Hepatocyte (in vitro differentiated cells): ENCODE measurements at regions not wholly inside any gene's neighbourhood (a gene's known extent, or its start where the extent isn't known, plus 50 kb on each side); places are given as distances from the start of the nearest gene placed in this dataset.

ENCODE experiments used
- DNase-seq: peaks from one replicate; pipeline ENCODE4 v3.0.0-alpha.2; 2016; ENCODE audit warnings: low spot score
- H2AFZ ChIP-seq: fragments of 200-600 bp; sonication (generic); 2 replicates; pipeline ENCODE4 v1.6.0; 2016; ENCODE audit warnings: antibody characterized with exemption, mild to moderate bottlenecking
- H3K27ac ChIP-seq: fragments of 200-600 bp; sonication (generic); 2 replicates; pipeline ENCODE4 v1.5.1; 2016; ENCODE audit warnings: mild to moderate bottlenecking
- H3K27me3 ChIP-seq: fragments of 200-600 bp; sonication (generic); 2 replicates; pipeline ENCODE4 v1.6.1; 2016
- H3K36me3 ChIP-seq: fragments of 200-600 bp; sonication (generic); replicated peaks from 2 replicates; pipeline ENCODE4 v1.5.1; 2016; ENCODE audit warnings: low read depth; ENCODE audit not compliant: insufficient read depth
- H3K4me1 ChIP-seq: fragments of 200-600 bp; sonication (generic); 2 replicates; pipeline ENCODE4 v1.5.1; 2016; ENCODE audit warnings: mild to moderate bottlenecking, moderate library complexity; ENCODE audit not compliant: insufficient read depth
- H3K4me2 ChIP-seq: fragments of 200-600 bp; sonication (generic); 2 replicates; pipeline ENCODE4 v1.6.0; 2016
- H3K4me3 ChIP-seq: fragments of 200-600 bp; sonication (generic); 2 replicates; pipeline ENCODE4 v1.5.1; 2016; ENCODE audit warnings: mild to moderate bottlenecking
- H3K79me2 ChIP-seq: fragments of 200-600 bp; sonication (generic); 2 replicates; pipeline ENCODE4 v1.6.0; 2017; ENCODE audit warnings: mild to moderate bottlenecking
- H3K9me2 ChIP-seq: fragments of 200-600 bp; sonication (generic); replicated peaks from 2 replicates; pipeline ENCODE4 v1.6.0; 2017; ENCODE audit warnings: mild to moderate bottlenecking; ENCODE audit not compliant: insufficient read depth
- H3K9me3 ChIP-seq: fragments of 200-600 bp; sonication (generic); 2 replicates; pipeline ENCODE4 v1.5.1; 2016; ENCODE audit warnings: low read depth, mild to moderate bottlenecking
- H4K20me1 ChIP-seq: fragments of 200-600 bp; sonication (generic); 2 replicates; pipeline ENCODE4 v1.6.0; 2016; ENCODE audit warnings: mild to moderate bottlenecking; ENCODE audit not compliant: insufficient read depth, poor library complexity, severe bottlenecking
- CTCF ChIP-seq: fragments of 200-600 bp; sonication (generic); IDR thresholded peaks from 2 replicates; pipeline ENCODE4 v1.5.1; 2016; ENCODE audit warnings: antibody characterized with exemption, mild to moderate bottlenecking; ENCODE audit not compliant: poor library complexity
- EZH2 ChIP-seq: fragments of 200-600 bp; sonication (generic); IDR thresholded peaks from 2 replicates; pipeline ENCODE4 v1.6.1; 2016; ENCODE audit warnings: antibody characterized with exemption, mild to moderate bottlenecking, borderline replicate concordance
- EZH2phosphoT487 ChIP-seq: fragments of 200-600 bp; sonication (generic); IDR thresholded peaks from one replicate; pipeline ENCODE4 v1.6.1; 2018; ENCODE audit warnings: antibody characterized with exemption, mild to moderate bottlenecking, low read depth, moderate library complexity; ENCODE audit not compliant: unreplicated experiment, severe bottlenecking
- WGBS: methylation state at CpG from one replicate; pipeline ENCODE4 v1.1.6; 2016; ENCODE audit warnings: low lambda C conversion rate; ENCODE audit errors: missing lambda C conversion rate; 5-methylcytosine and 5-hydroxymethylcytosine counted together

GRCh38 chr15:95973566-95974256, 356.8 kb upstream of the NR2F2 start:
- Histone ChIP-seq H3K4me2 (no peak overlapping the region), H3K4me3 (no peak overlapping the region), H3K4me1 (no peaks in the 10 kb centered on the region), H2AFZ (no peak overlapping the region), H3K9me3 (no peaks in the 10 kb centered on the region), H3K36me3 (no peaks in the 10 kb centered on the region), H3K27ac (no peak overlapping the region), H3K9me2 (no peaks in the 10 kb centered on the region), H3K79me2 (no peaks in the 10 kb centered on the region), H4K20me1 (no peaks in the 10 kb centered on the region), H3K27me3 (no peaks in the 10 kb centered on the region)
- WGBS: 85% methylated on average over 7 of the region's 7 CpGs
- TF ChIP-seq EZH2phosphoT487 (no peak), EZH2 (no peak), CTCF (no peak)
- no peak for DNase-seq

- H3K4me1 ChIP-seq: no peaks in the 10 kb centered on the region
- no peak for DNase-seq
- no peak overlapping the region for H3K4me3 ChIP-seq
- no peak overlapping the region for H3K27ac ChIP-seq
- H3K4me2 ChIP-seq: no peak overlapping the region
- no peaks in the 10 kb centered on the region for H3K36me3 ChIP-seq
- no peaks in the 10 kb centered on the region for H3K27me3 ChIP-seq
- TF ChIP-seq EZH2phosphoT487: no peak
- no peak for TF ChIP-seq EZH2
- TF ChIP-seq CTCF: no peak
- H3K9me2 ChIP-seq: no peaks in the 10 kb centered on the region
- no peaks in the 10 kb centered on the region for H4K20me1 ChIP-seq
- no peaks in the 10 kb centered on the region for H3K9me3 ChIP-seq
- WGBS: 93% methylated on average over 4 of the region's 4 CpGs
- H3K79me2 ChIP-seq: no peaks in the 10 kb centered on the region
- H2AFZ ChIP-seq: no peak overlapping the region
Observed at GRCh38 chr15:95975212-95975611, 355.3 kb upstream of the NR2F2 start.

- 89% methylated on average over 3 of the region's 3 CpGs for WGBS
- Histone ChIP-seq H2AFZ (no peak overlapping the region), H3K4me3 (no peak overlapping the region), H3K9me2 (no peaks in the 10 kb centered on the region), H3K4me1 (no peaks in the 10 kb centered on the region), H3K36me3 (no peaks in the 10 kb centered on the region), H3K27ac (no peak overlapping the region), H3K9me3 (no peaks in the 10 kb centered on the region), H4K20me1 (no peaks in the 10 kb centered on the region), H3K4me2 (no peak overlapping the region), H3K79me2 (no peaks in the 10 kb centered on the region), H3K27me3 (no peaks in the 10 kb centered on the region)
- DNase-seq: no peak
- TF ChIP-seq EZH2: no peak
- no peak for TF ChIP-seq EZH2phosphoT487
Observed at GRCh38 chr15:95979286-95979685, 351.2 kb upstream of the NR2F2 start.

GRCh38 chr15:95981209-95981608, 349.3 kb upstream of the NR2F2 start:
- H2AFZ ChIP-seq: no peak overlapping the region
- no peak for DNase-seq
- 96% methylated on average over 6 of the region's 6 CpGs for WGBS
- no peaks in the 10 kb centered on the region for H3K36me3 ChIP-seq
- no peaks in the 10 kb centered on the region for H3K9me2 ChIP-seq
- H3K4me3 ChIP-seq: no peak overlapping the region
- H3K4me2 ChIP-seq: no peak overlapping the region
- H3K79me2 ChIP-seq: no peaks in the 10 kb centered on the region
- no peaks in the 10 kb centered on the region for H3K9me3 ChIP-seq
- H4K20me1 ChIP-seq: no peaks in the 10 kb centered on the region
- H3K4me1 ChIP-seq: no peaks in the 10 kb centered on the region
- no peak overlapping the region for H3K27ac ChIP-seq
- no peak for TF ChIP-seq CTCF
- no peak for TF ChIP-seq EZH2phosphoT487
- no peak for TF ChIP-seq EZH2
- no peaks in the 10 kb centered on the region for H3K27me3 ChIP-seq
